GM12891 (cell line): ENCODE measurements at regions not wholly inside any gene's neighbourhood (a gene's known extent, or its start where the extent isn't known, plus 50 kb on each side); places are given as distances from the start of the nearest gene placed in this dataset.

ENCODE experiments used
- POLR2A ChIP-seq: IDR thresholded peaks from 2 replicates; pipeline ENCODE4 v1.6.1; 2011; ENCODE audit warnings: low read depth, low read length, control low read depth
- POLR2AphosphoS5 ChIP-seq: IDR thresholded peaks from 2 replicates; pipeline ENCODE4 v1.6.1; 2011; ENCODE audit warnings: low read depth, low read length, control low read depth

DNA sequence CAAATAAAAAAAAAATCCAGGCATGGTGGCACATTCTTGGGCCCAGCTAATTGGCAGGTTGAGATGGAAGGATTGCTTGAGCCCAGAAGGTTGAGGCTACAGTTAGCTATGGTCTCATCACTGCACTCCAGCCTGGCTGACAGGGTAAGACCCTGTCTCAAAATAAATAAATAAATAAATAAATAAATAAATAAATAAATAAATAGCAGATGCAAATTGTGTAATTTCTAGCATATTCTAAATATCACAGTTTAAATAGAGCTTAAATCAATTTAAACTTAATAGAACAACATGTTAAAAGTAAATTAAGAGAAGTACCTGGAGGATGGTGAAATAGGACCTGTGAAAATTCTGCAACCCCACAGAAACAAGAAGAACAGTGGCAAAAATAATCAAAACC lies 290.5 kb downstream of the TFEC start:
- no peak for TF ChIP-seq POLR2AphosphoS5
- TF ChIP-seq POLR2A = no peak
